Inflammatory macrophage treated with lipopolysaccharide for 1 hour (primary cell): ENCODE measurements at regions not wholly inside any gene's neighbourhood (a gene's known extent, or its start where the extent isn't known, plus 50 kb on each side); places are given as distances from the start of the nearest gene placed in this dataset.
A peak's percentile ranks its signal among the peaks of the same experiment; 100 is the strongest.

Source experiments
- DNase-seq, 2 donors: peaks; one replicate each; pipeline ENCODE4 v3.0.0-alpha.2; 2020 to 2022

DNA sequence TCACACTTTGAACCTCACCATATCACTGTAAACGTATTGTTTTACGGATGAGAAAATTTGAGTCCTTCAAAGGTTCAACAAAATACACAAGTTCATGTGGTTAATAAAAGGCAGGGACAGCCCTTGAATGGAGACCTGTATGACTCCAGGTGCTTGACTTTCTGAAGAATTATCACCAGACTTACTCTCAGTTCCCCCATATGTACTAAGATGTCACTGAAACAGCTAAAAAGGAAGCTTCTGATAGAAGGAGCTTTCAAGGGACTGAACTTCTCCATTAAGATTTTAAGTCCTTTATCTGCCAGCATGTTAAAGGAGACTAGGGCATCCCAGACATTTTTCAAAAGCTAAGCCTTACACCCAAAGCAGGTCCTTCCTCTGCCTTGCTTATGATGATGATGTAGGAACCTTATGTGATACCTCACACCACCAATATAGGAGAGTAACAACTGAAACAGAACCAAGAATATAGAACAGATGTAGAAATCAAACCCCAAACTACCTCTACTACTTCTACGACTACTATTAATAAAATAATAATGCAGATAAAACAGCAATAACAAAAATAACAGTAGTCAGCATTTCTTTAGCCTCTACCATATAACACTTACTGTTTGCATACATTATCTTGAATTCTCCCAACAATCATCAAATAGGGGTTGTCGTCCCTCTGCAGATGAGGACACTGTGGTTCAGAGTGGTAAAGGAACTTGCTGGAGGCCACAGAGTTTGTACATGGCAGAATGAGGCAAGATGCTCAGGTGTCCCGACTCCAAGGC, 273.9 kb downstream of the ELAVL2 start:
- no peak for DNase-seq

DNA sequence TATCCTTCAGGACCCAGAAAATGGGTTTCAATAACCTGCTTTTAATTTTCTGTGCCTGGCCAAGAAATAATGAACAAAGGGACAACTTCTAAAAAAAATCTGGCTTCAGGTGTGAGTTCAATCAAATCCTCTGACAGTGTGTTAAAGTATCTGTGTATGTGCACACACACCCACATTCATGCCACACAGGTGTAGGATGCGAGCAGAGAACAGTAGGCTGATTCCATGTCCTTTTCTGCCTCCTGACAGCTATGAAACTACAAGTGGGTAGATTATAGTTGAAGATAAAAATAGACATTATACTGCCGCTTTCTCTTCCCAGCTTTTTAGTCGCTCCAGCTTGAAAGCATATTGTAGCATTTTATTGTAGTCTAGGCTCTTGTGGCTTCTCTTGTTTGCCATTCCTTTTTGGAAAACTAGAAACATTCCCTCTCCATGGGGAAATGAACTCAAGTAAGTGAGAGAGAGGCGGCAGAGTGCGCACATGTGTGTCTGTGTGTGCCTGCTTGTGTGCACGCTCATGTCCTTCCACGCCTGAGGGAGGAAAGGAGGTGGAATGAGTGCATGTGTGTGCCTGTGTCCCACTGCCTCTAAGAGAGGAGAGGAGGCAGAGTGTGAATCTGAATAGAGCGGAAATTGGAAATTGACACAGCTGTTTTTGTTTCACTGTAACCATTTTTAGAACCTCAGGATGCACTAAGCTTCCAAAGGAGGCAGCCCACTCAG, 273.0 kb downstream of the ELAVL2 start:
- DNase-seq: no peak

DNA sequence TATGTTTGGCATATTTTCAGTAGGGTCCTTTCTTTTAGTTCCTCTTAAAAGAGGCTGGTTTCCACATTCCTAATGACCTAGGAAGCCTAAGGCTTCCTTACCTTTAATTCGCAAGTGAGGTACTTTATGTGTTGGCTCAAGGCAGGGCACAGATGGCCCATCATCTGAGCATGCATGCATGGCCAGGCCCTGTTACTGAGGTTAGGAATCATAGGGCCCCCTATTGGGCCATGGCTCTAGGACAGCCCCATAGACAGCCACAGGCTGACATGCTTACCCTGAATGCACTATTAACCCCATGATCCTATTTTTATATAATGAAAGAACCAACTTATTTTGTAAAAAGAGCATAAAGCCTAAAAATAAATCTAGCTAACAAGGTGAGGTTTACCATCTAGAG, 271.4 kb downstream of the ELAVL2 start:
- DNase-seq: no peak

DNA sequence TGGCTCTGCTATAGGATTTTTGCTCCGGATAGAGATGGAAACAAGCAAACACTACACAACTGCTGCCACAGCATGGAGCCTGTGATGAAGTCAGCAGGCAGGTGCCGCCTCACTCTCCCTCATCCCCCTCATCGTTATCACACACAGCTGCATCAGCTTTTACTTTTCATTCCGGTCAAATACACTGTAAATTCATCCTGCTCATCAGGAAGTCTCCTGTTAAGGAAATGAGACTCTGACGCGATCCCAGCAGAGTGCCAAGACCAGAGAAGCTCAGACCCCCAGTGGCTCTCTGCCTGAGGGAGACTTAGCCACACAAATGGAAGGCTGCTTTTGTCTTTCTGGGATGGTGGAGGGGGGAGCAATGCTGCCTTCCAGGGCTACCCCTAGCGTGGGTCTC, 270.2 kb downstream of the ELAVL2 start:
- no peak for DNase-seq

DNA sequence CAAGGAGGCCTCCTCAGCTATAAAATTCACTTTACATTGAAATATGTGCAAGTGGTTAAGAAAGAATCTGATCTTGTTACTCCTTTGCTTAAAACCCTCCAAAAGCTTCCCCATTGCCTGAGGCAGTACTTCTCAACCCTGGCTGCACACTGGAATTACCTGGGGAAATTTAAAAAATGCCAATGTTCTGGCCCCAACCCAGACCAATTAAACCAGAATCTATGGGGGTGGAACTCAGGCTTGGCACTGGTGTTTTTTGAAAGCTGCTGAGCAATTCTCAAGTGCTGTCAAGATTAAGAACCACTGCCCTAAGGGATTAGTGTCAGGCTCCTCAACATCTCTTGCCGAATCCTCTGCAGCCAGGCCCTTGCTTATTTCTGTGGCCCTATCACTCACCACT, 269.6 kb downstream of the ELAVL2 start:
- no peak for DNase-seq

DNA sequence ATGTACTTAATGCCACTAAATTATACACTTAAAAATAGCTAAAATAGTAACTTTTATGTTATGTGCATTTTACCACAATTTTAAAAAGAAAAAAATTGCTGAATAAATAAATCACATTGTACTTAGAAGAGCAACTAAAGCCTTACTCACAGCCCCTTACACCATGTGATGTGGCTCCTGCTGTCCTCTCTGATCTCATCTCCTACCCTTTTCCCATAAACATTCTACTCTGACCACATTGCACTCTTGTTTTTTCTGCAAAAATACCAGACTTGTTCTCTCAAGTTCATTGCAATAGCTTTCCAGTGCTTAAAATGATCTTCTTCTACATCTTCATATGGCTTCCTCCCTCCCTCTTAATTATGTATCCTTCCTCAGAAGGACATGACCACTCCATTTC, 268.4 kb downstream of the ELAVL2 start:
- no peak for DNase-seq

DNA sequence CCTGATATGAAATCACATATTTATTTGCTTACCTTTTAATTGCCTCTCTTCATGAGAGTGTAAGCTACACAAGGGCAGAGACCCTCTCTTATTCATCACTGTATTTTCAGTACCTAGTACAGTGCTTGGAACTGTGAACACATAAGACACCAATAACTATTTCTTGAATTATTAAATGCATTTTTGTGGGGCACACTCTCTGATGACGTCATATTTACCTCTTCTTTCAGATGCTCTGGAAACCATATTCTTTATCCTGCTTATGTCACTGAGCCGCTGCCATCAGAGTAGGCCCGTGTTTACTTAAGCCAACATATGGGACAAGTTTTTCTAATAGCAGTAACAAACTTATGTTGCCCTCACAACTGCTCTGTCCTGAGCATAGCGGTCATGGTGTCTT, 266.5 kb downstream of the ELAVL2 start:
- DNase-seq: no peak

DNA sequence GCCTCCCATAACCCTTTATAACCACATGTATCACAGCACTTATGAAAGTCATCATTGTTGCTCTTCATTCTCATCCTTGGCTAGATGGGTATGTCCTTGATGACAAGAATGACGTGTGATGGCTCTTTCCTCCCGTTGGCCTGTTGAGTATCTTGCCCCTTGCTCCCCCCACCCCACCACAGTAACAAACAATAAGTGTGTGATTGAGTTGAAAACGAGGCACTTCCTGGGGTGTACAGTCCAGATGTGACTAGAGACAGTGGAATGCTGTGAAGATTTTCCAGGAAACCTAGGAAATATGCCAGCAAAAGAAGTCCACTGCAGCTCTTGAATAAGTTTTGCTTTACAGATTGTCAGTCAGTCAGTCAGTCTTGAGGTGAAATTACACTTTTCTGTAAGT, 262.5 kb downstream of the ELAVL2 start:
- DNase-seq: no peak

DNA sequence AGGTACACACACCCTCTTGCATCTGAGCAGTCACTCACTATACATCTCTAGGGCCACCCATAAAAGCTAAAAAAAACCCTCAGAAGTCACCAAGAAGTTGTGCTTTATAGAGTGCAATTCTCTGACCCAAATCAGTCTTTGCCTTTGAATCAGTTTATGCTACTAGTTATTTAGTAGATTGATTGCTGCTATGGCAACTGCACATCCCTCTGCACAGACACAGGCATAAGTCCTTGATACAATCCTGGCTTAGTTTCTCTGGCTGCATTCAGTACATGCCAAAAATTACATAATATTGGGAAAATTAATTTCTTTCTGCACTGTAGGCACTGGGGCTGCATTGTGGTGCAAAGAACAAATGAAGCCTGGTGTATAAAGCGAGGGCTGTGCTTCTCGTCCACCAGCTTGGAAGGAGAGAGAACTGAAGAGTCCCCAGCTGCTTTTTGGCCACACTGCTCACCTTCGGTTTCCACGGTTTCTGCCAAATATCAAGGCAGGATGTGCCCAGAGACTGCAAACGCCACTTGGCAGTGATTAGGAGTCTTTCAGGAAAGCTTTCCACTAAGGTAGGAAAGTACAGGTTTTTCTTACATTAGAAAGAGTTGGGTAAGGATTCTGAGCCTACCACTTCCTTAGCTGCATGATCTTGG, 258.4 kb downstream of the ELAVL2 start:
- no peak for DNase-seq

DNA sequence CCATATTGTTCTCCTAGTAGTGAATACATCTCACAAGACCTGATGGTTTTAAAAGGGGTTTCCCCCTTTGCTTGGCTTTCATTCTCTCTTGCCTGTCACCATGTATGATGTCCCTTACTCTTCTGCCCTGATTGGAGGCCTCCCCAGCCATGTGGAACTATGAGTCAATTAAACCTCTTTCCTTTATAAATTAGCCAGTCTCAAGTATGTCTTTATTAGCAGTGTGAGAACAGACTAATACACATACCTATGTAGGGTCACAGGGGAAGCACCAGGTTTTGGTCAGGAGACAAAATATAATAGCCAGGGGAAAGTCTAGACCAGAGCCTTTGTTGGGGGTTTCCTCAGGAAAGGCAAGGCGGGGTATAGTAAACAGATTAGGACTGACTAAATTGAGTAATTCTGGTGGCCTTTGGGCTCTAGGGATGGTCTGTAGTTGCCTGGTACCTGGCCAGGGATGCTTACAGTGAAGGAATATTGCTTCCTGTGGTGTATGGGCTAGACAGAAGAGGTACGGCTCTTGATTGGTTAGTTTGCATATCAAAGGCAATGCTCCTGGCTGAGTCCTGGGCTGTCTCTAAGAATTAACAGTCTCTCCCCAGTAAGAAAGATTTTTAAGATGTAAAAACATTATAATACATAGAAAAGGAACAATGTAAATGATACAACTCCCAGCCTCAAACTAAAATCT, 254.5 kb downstream of the ELAVL2 start:
- DNase-seq: no peak

DNA sequence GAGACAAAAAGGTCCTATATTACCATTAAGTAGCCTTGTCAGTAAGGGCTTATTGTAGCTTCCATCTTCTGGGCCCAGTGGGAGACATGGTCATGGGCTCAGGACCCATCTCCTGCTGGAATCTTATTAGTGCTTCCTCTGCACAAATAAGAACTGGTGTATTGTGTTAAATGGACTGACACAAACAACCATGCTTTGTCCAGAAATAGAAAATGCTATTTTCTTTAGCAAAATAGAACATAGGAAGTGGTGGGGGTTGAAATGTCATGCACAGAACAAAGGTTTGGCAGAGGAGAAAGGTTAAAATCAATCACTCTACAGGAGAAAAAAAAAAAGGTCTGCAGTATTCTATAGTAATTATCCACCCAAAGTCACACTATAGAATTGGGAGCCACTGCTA, 252.2 kb downstream of the ELAVL2 start:
- no peak for DNase-seq

DNA sequence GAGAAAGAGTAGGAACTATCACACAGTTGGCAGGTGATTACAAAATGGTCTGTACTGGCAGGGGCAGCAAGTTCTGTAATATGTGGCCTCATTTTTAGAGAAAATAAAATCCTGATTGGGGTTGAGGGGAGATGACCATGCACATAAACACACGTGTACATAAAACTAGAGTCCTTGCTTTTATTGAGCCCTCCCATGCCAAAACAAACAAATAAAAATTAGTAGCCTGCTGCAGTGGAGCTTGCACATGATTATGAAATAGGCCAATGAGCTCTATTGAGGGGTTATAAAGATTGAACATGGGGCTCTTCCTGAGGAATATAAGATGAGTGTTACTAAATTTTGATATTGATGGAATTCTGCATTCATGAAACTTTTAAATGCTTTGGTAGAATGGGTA, 248.4 kb downstream of the ELAVL2 start:
- no peak for DNase-seq

DNA sequence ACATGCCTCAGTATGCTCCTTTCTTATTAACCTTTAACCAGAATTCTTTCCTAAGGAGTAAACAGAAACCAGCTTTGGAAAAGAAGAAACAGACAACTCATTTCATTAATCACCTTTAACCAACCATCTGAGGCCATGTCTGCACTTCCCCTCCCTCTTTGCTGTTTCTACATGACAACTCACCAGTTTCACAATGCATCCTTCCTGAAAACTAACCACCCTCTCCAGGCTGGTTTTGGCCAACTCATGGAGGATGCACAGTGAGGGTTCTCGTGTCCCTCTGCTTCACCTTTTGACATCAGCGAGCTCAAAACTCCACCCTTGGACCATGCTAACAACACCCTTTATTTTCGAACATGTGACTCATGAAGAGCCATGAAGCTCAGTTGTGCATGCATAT, 244.1 kb downstream of the ELAVL2 start:
- DNase-seq: peak in 1 of 2 donors; percentile 34

DNA sequence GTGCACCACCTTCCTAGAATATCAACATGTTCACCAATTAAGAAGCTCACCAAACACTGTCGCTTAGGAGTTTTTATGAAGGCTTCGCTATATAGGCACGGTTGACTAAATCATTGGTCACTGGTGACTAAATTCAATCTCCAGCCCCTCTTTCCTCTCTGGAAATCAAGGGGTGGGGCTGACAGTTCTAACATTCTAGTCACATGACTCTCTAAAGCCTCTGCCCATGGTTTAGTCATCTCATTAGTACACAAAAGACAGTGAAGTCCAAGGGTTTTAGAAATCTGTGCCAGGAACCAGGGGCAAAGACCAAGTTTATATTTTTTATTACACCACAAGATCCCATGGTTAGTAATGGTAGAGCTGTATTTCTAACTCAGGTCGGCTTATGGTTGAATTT, 243.2 kb downstream of the ELAVL2 start:
- no peak for DNase-seq

DNA sequence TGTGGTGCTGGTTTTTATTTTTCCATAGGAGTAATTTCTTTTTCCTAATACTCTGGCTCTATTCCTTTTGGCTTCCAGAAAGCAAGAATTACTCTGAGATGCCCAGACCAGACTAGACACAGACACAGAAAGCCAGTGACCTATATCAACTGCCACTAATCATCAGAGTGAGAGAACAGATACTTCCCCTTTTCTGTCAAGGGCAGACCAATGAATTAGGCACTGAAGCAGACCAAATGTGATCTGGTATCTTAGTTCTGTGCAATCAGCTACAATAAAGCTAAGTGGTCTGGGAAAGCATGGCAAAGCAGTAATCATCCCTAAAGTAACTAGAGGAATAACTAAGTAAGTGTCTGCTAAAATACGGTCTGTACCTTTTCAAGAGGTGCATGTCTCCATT, 239.1 kb downstream of the ELAVL2 start:
- no peak for DNase-seq

DNA sequence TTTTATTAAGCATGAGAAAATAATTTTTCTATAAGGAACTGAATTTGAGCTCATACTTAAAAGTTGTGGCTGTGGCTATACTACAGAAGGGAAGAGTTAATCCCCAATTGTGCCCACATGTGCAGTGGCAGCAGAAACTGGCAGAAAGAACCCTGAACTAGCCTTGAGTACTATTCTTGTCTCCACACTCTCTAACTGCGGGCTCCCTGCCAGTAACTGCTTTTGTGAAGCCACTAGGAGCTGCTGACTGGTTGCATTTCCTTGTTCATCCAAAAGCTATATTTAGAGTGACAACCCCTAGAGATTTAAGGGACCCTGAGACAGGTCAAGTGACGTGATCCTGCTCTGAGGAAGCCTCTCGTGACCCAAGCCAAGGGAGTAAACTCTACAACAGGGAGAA, 238.6 kb downstream of the ELAVL2 start:
- DNase-seq: no peak

DNA sequence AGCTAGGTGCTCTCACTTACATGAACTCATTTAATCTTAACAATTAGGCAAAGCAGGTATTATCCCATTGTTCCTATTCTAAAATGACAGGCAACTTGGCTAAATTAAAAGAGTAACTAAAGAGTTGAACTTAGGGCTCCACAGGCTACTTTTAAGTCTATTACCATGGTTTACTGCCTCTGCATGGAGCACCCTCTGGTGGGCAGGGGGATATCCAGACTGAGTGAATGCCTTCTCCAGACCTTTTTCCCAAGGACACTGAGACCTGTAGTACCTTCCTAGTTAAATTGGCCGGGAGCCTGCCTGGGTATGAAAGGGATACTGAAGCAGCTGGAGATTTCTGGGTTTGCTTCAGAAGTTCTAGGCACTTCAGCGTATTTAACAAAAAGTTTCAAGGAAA, 238.1 kb downstream of the ELAVL2 start:
- DNase-seq: no peak

DNA sequence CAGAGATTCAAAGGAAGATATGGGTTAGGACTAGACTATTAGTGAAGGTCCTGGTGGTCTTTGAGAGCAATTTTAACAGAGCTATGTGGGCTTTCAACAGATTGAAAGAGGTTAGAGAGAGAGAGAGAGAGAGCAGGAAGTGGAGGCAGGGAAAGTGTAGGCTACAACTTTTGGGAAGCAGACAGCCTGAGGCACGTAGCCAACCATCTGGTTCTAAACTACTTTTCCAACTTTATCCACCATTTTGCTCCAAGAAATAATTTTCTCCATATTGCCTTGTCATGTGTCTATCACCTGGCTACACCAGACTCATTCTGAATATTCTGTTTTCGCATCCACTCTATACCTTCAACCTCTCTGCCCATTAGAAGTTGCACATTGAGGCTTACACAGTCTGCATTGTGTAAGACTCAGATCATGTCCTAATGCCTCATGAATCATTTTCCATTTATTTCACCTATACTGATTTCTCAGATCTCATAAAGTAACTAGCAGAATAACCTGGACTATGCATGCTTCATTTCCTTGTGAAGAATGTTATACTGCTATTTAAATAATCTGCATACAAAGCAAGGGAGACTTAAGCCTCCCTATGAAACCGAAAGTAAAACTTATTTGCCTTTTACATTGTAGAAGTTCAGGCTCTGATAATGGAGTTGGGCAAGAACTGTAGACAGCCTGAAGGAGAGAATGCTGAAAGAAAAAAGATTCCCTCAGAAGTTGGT, 235.6 kb downstream of the ELAVL2 start:
- peak in 1 of 2 donors; percentile 2 for DNase-seq

DNA sequence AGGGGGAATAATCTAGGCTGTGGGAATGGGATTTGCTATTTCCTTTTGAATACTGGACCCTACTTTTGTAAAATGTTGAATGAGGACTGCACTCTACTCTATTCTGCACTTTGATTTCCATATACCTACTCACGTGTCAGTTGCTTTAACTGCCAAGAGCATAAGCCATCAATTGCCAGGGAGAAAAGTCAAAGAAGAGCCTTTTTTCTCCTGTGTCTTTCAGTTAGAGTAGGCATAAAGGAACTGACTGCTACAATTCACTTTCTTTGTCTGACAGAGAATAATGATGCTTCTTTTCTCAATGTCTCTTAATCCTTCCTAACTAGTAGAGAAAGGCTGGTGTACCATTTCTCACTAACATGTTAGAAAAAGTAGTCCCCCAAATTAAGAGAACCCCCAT, 231.6 kb downstream of the ELAVL2 start:
- no peak for DNase-seq

DNA sequence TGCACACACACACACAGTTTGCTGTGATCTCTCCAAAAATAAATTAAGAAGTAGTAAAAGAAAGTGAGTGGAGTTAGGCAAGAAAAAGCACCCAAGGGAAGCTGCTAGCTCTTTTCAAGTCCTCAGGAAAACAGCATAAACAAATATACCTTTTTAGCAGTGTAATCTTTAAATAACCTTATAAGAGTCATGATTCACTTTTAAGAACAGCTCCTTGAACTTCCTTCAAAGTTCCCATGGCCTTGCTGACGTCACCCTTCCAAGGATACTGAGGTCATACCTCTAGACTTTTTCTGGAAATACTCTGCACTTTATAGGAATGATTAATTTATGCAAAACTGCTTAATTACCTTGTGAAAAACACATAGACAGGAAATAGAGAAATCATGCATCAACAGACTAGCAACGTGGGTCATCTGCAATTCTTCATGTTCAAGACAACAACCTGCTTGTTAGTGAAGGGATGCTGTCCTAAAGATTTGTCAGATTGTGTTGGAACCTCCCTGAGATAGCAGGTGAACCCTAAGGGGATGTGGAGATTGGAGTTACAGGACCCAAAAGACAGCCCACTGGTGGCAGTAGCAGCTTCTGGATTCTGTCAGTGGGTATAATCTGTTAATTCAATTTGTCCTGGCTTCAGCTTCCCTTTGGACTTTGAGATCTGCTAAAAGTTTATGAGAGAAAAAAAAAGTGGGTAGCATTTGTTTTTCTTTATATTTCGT, 229.0 kb downstream of the ELAVL2 start:
- no peak for DNase-seq

DNA sequence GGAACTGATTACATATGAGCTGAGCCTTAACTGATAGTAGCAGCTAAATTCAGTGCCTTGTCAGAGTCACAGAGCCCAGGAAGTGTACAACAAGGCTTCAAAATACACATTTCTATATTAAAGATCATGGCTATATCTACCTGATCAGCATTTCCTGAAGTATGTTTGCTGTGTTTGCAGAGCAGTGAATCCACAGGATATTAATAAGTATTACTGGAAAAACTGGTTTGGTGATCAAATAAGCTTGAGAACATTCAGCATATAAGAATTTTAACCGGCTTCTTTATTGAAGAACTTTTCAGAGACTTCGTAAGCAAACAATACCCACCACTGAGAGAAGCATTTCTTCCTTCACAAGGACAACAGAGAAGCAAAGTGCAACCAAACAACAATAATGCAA, 227.0 kb downstream of the ELAVL2 start:
- DNase-seq: no peak

DNA sequence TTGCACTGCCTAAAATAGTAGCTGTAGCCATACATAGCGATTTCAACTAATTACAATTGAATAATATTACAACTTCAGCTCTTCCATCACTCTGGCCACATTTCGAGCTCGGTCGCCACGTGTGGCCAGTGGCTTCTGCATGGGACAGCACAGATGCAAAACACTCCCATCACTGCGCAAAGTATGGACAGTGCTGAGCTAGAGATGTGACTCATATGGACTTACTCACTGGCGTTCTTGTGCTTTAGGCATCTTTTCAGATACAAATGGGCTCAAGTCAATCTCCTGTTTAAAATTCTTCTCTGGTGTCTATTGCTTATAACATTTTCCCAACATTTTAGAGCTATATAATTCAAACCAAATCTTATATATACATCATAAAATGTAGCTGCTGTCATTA, 222.7 kb downstream of the ELAVL2 start:
- DNase-seq: no peak
